C4-2B (cell line): ENCODE measurements at regions not wholly inside any gene's neighbourhood (a gene's known extent, or its start where the extent isn't known, plus 50 kb on each side); places are given as distances from the start of the nearest gene placed in this dataset.

Experiments
- CTCF ChIP-seq: fragments of 450-650 bp; conservative IDR thresholded peaks from 2 replicates; pipeline ENCODE4 v1.5.1; 2017; ENCODE audit warnings: mild to moderate bottlenecking
- ZFX ChIP-seq: fragments of 450-650 bp; IDR thresholded peaks from 2 replicates; pipeline ENCODE4 v1.6.1; 2017

GRCh38 chr9:103586721-103587120 is 507.4 kb upstream of the SMC2 start:
- no peak for TF ChIP-seq CTCF
- TF ChIP-seq ZFX, result no peak
